ENCODE measurements at regions not wholly inside any gene's neighbourhood (a gene's known extent, or its start where the extent isn't known, plus 50 kb on each side); places are given as distances from the start of the nearest gene placed in this dataset.

DNA sequence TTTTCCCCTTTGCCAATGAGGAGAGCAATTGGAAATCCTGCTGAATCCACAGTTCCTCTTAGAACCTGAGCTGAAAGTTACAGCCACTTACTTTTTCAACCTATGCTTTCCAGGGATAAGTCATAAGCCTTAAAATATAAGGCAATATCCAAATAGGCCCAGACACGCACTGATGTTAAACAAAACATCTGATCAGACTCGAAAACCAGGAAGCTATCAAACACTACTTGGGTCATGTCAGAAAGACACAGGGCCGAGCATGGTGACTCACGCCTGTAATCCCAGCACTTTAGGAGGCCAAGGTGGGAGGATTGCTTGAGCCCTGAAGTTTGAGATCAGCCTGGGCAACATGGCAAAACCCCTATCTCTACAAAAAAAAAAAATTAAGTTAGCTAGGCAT lies 192.1 kb downstream of the SP3 start:
- Histone ChIP-seq H3K36me3 (ENCODE audit: control insufficient read depth, insufficient read depth, low read length) (no peaks in the 10 kb centered on the region), H3K4me3 (ENCODE audit: low read depth, low read length) (no peak overlapping the region), H3K27me3 (ENCODE audit: control insufficient read depth, insufficient read depth, low read length) (no peaks in the 10 kb centered on the region), H3K4me1 (ENCODE audit: control insufficient read depth, insufficient read depth, low read length) (no peaks in the 10 kb centered on the region), H3K27ac (ENCODE audit: low read depth, low read length) (no peak overlapping the region), H3K9me3 (ENCODE audit: control insufficient read depth, insufficient read depth, low read length) (no peaks in the 10 kb centered on the region)
- 93% methylated on average over 3 of the region's 4 CpGs for WGBS (ENCODE audit: insufficient coverage)
- DNase-seq (ENCODE audit: low read depth in 4 of 6, low spot score in 6 of 6): no peak

DNA sequence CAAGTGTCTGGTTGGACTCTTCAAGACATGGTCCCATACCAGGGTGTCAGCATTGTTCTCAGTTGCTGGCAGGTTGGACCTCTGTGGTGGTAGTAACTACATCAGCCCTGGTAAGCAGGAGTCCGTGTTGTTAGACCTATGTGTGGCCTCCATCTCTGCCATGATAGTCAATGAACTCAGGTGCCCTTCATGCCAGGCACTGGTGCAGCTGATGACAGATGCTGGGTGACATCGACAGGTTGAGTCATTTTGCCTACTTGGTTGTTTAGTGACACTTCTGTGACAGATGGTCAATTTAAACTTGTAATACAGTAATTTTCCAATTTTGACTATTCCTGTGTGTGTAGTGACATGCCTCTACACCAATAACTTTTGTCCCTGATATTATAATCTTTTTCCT lies 189.7 kb downstream of the SP3 start:
- Histone ChIP-seq H3K27ac (ENCODE audit: low read depth, low read length) (no peak overlapping the region), H3K9me3 (ENCODE audit: control insufficient read depth, insufficient read depth, low read length) (no peaks in the 10 kb centered on the region), H3K27me3 (ENCODE audit: control insufficient read depth, insufficient read depth, low read length) (no peaks in the 10 kb centered on the region), H3K36me3 (ENCODE audit: control insufficient read depth, insufficient read depth, low read length) (no peaks in the 10 kb centered on the region), H3K4me1 (ENCODE audit: control insufficient read depth, insufficient read depth, low read length) (no peaks in the 10 kb centered on the region), H3K4me3 (ENCODE audit: low read depth, low read length) (no peak overlapping the region)
- DNase-seq (ENCODE audit: low read depth in 4 of 6, low spot score in 6 of 6): no peak
- WGBS (ENCODE audit: insufficient coverage): 88% methylated on average over 1 of the region's 2 CpGs

DNA sequence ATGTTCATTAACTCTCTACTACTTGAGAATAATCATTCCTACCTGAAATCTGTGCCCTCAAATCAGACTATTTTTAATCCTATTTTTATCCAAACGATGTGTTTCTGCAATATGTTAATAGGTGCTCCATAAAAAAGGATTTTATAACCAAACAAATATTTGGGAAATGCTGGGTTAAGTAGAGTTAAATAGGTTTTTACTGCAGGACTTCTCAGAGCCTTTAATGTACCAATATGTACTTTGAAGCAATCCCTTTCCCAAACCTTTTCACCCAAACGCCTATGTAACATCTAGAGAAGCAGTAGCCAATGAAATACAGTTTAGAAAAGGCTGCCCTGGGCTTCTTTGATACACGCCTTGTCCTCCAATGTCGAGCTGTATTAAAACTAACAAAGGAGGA lies 182.5 kb downstream of the SP3 start:
- H3K27ac ChIP-seq (ENCODE audit: low read depth, low read length): no peak overlapping the region
- 91% methylated on average over 2 of the region's 4 CpGs for WGBS (ENCODE audit: insufficient coverage)
- H3K4me3 ChIP-seq (ENCODE audit: low read depth, low read length): no peak overlapping the region
- no peaks in the 10 kb centered on the region for H3K4me1 ChIP-seq (ENCODE audit: control insufficient read depth, insufficient read depth, low read length)
- H3K9me3 ChIP-seq (ENCODE audit: control insufficient read depth, insufficient read depth, low read length): no peaks in the 10 kb centered on the region
- H3K27me3 ChIP-seq (ENCODE audit: control insufficient read depth, insufficient read depth, low read length): no peaks in the 10 kb centered on the region
- no peak for DNase-seq (ENCODE audit: low read depth in 4 of 6, low spot score in 6 of 6)
- H3K36me3 ChIP-seq (ENCODE audit: control insufficient read depth, insufficient read depth, low read length): no peaks in the 10 kb centered on the region

DNA sequence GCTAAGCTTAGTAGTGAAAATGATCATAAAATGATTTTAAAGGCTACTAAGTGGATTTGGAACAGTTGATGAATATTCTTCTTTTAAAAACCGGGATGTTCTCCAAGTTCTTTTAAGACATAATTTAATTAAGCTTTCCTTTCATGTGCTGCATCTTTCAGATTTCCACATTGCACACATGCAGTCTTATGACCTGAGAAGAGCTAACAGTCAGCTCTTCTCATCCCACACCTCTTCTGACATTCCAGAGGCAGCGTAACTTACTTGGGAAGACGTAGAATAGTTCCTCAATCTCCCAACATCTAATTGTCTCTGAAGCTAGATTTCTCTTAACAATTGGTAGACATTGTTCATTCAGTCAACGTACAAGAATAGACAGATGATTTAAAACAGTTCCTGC lies 181.8 kb downstream of the SP3 start:
- WGBS (ENCODE audit: insufficient coverage): 100% methylated on average over 1 of the region's 4 CpGs
- H3K27me3 ChIP-seq (ENCODE audit: control insufficient read depth, insufficient read depth, low read length): no peaks in the 10 kb centered on the region
- H3K27ac ChIP-seq (ENCODE audit: low read depth, low read length): no peak overlapping the region
- H3K4me1 ChIP-seq (ENCODE audit: control insufficient read depth, insufficient read depth, low read length): no peaks in the 10 kb centered on the region
- no peaks in the 10 kb centered on the region for H3K36me3 ChIP-seq (ENCODE audit: control insufficient read depth, insufficient read depth, low read length)
- peak in 1 of 6 donors; percentile 14 for DNase-seq (ENCODE audit: low read depth in 4 of 6, low spot score in 6 of 6)
- no peaks in the 10 kb centered on the region for H3K9me3 ChIP-seq (ENCODE audit: control insufficient read depth, insufficient read depth, low read length)
- H3K4me3 ChIP-seq (ENCODE audit: low read depth, low read length): no peak overlapping the region

DNA sequence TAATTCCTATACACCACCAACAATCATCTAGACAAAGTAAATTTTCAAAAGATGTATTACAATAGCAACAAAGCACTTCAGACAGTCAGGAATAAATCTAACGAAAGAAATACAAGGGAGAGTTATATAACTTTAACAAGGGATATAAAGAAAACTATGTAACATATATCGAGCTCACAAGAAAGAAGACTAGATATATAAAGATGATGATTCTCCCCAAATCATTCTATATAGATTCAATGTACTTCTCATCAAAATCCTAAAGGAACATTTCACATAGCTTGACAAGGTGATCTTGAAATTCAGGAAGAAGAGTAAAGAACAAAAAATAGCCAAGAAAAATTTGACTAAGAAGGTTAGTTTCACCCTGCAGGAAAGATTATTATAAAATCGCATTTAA lies 179.4 kb downstream of the SP3 start:
- Histone ChIP-seq H3K36me3 (ENCODE audit: control insufficient read depth, insufficient read depth, low read length) (no peaks in the 10 kb centered on the region), H3K4me1 (ENCODE audit: control insufficient read depth, insufficient read depth, low read length) (no peaks in the 10 kb centered on the region), H3K9me3 (ENCODE audit: control insufficient read depth, insufficient read depth, low read length) (no peaks in the 10 kb centered on the region), H3K27me3 (ENCODE audit: control insufficient read depth, insufficient read depth, low read length) (no peaks in the 10 kb centered on the region), H3K27ac (ENCODE audit: low read depth, low read length) (no peak overlapping the region), H3K4me3 (ENCODE audit: low read depth, low read length) (no peak overlapping the region)
- no CpG with 5 or more reads among the region's 3 CpGs for WGBS (ENCODE audit: insufficient coverage)
- no peak for DNase-seq (ENCODE audit: low read depth in 4 of 6, low spot score in 6 of 6)

DNA sequence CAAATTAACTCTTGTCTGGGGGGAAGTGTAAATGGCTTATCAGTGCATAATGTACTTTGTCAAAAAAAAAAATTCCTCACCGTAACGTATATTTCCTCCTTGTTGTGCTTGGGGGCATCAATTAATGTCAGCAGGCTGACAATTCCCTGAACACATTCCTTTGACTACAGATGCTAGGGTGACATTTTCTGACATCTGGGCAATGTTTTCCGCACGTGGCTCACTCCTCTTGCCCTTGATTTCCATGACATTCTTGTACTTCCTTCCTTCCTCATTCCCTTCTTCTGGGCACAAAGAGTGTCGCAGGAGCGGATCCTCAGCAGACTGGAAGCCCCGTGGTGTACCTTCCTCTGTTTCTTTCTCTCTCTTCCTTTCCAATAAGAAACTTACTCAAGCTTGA lies 173.7 kb downstream of the SP3 start:
- no peak overlapping the region for H3K4me3 ChIP-seq (ENCODE audit: low read depth, low read length)
- no peaks in the 10 kb centered on the region for H3K9me3 ChIP-seq (ENCODE audit: control insufficient read depth, insufficient read depth, low read length)
- H3K36me3 ChIP-seq (ENCODE audit: control insufficient read depth, insufficient read depth, low read length): no peaks in the 10 kb centered on the region
- H3K27me3 ChIP-seq (ENCODE audit: control insufficient read depth, insufficient read depth, low read length): no peaks in the 10 kb centered on the region
- no peaks in the 10 kb centered on the region for H3K4me1 ChIP-seq (ENCODE audit: control insufficient read depth, insufficient read depth, low read length)
- no peak for DNase-seq (ENCODE audit: low read depth in 4 of 6, low spot score in 6 of 6)
- H3K27ac ChIP-seq (ENCODE audit: low read depth, low read length): no peak overlapping the region
- 55% methylated on average over 7 of the region's 7 CpGs for WGBS (ENCODE audit: insufficient coverage)

DNA sequence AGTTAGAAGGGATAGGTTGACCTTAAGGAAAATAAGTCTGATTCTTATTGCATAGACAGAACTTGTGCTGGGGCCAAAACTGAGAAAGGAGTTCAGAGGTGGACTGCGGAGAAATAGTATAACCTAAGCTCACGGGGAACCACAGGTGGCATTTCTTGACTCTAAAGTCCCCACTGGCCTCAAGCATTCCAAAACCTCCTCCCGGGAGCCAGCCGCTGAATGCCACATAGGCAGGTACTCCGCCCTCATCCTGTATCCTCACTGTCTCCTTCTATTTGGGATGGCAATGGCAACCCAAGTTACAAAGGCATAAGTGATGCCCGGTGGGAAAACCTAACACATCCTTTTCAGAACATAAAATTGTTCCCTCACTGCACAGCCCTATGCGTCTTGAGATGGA lies 173.0 kb downstream of the SP3 start:
- WGBS (ENCODE audit: insufficient coverage): 77% methylated on average over 5 of the region's 7 CpGs
- no peaks in the 10 kb centered on the region for H3K36me3 ChIP-seq (ENCODE audit: control insufficient read depth, insufficient read depth, low read length)
- no peak overlapping the region for H3K27ac ChIP-seq (ENCODE audit: low read depth, low read length)
- H3K4me3 ChIP-seq (ENCODE audit: low read depth, low read length): no peak overlapping the region
- DNase-seq (ENCODE audit: low read depth in 4 of 6, low spot score in 6 of 6): no peak
- no peaks in the 10 kb centered on the region for H3K9me3 ChIP-seq (ENCODE audit: control insufficient read depth, insufficient read depth, low read length)
- no peaks in the 10 kb centered on the region for H3K4me1 ChIP-seq (ENCODE audit: control insufficient read depth, insufficient read depth, low read length)
- H3K27me3 ChIP-seq (ENCODE audit: control insufficient read depth, insufficient read depth, low read length): no peaks in the 10 kb centered on the region

DNA sequence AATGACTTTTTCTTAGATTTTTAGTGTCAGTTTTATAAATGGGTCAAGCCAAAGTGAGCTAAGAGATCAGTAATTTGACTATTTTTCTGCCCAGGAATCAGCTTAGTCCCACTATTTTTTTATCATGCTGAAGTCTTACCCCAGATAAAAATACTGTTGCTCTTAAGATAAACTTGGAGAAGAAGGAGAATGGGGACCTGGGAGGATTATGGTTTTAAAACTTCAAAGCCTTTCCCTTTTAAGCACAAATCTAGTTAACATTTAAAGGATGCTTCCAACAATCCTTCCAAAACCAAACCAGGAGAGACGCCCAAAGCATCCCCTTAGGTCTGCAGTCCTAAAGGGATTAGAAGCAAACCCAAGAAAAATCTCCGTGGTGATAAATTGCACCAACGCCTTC lies 172.4 kb downstream of the SP3 start:
- H3K27me3 ChIP-seq (ENCODE audit: control insufficient read depth, insufficient read depth, low read length): no peaks in the 10 kb centered on the region
- no peaks in the 10 kb centered on the region for H3K36me3 ChIP-seq (ENCODE audit: control insufficient read depth, insufficient read depth, low read length)
- H3K27ac ChIP-seq (ENCODE audit: low read depth, low read length): no peak overlapping the region
- H3K4me3 ChIP-seq (ENCODE audit: low read depth, low read length): no peak overlapping the region
- no peak for DNase-seq (ENCODE audit: low read depth in 4 of 6, low spot score in 6 of 6)
- H3K4me1 ChIP-seq (ENCODE audit: control insufficient read depth, insufficient read depth, low read length): no peaks in the 10 kb centered on the region
- no CpG with 5 or more reads among the region's 3 CpGs for WGBS (ENCODE audit: insufficient coverage)
- H3K9me3 ChIP-seq (ENCODE audit: control insufficient read depth, insufficient read depth, low read length): no peaks in the 10 kb centered on the region

DNA sequence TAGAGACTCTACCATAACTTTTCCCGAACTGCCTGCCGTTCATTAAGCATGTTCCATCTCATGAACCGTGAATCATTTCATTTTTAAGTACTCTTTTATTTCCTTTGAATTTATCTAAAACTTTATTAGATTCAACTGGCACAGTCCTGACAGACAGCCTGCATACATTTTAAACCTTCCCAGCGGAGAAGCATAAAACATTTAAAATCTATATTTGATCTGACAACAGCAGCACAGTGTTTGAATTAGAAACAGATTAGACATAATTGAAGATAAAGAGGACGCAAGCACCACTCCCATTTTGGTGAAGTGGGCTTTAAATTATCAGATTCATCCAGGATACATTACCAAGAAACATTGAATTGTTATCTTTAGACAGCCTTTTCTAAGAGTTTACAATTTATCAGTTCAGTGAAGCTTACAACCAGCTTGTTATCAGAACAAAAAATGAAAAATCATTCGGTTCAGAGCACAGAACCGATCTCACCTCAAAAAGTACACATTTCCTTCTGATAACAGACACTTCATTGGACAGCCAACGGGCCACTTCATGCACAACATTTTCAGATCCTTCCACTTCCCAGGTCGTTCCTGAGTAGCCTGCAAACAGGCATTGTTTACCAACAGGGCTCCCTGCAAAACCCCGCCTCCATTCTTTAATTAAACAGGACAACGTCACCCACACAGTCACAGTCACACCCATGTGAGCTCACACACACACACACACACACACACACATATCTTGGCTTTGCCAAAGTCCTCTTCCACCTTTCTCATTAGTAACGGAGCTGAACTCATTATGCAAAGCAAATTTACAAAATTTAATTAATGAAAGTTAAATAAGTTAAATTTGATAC lies 171.2 kb downstream of the SP3 start:
- H3K27ac ChIP-seq (ENCODE audit: low read depth, low read length): no peak overlapping the region
- H3K4me3 ChIP-seq (ENCODE audit: low read depth, low read length): no peak overlapping the region
- H3K36me3 ChIP-seq (ENCODE audit: control insufficient read depth, insufficient read depth, low read length): no peaks in the 10 kb centered on the region
- DNase-seq (ENCODE audit: low read depth in 4 of 6, low spot score in 6 of 6): peak in 2 of 6 donors; percentile 18 to 22
- no peaks in the 10 kb centered on the region for H3K4me1 ChIP-seq (ENCODE audit: control insufficient read depth, insufficient read depth, low read length)
- WGBS (ENCODE audit: insufficient coverage): 73% methylated on average over 8 of the region's 12 CpGs
- H3K9me3 ChIP-seq (ENCODE audit: control insufficient read depth, insufficient read depth, low read length): no peaks in the 10 kb centered on the region
- no peaks in the 10 kb centered on the region for H3K27me3 ChIP-seq (ENCODE audit: control insufficient read depth, insufficient read depth, low read length)

DNA sequence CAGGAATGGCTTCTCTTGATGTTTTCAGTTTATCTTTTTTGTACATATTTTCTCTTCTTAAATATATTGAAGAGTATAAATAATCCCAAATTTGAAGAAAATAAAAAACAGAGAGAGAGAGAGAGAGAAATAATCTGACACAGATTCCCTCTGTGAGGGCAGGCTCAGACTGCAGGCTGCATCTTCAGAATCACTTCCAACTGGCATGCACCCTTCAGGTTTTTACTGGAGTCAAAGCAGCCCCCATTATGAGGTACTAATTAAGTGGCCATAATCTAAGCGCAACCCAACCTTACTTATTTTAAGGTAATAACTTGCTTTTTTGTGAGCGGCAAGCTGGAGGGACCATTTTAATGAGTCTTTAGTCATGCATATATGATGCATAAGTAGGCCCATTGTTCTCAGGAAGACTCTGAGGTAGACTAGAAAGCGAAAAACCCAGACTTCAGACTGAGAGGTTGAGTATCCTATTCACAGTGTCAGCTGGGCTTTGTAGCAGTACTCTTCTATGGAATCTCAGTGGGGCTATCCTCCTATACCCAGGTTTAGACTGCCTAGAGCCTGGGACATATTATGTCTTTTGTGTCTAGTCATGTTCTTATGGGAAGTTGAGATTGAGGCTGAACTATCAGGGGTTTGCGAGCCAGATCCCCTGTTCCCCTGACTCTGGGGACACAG lies 167.4 kb downstream of the SP3 start:
- Histone ChIP-seq H3K9me3 (ENCODE audit: control insufficient read depth, insufficient read depth, low read length) (no peaks in the 10 kb centered on the region), H3K4me1 (ENCODE audit: control insufficient read depth, insufficient read depth, low read length) (no peaks in the 10 kb centered on the region), H3K36me3 (ENCODE audit: control insufficient read depth, insufficient read depth, low read length) (no peaks in the 10 kb centered on the region), H3K27me3 (ENCODE audit: control insufficient read depth, insufficient read depth, low read length) (no peaks in the 10 kb centered on the region), H3K27ac (ENCODE audit: low read depth, low read length) (no peak overlapping the region), H3K4me3 (ENCODE audit: low read depth, low read length) (no peak overlapping the region)
- WGBS (ENCODE audit: insufficient coverage): 79% methylated on average over 2 of the region's 4 CpGs
- DNase-seq (ENCODE audit: low read depth in 4 of 6, low spot score in 6 of 6): no peak

All from spinal cord (tissue), 9 donors.